ENCODE measurements at regions not wholly inside any gene's neighbourhood (a gene's known extent, or its start where the extent isn't known, plus 50 kb on each side); places are given as distances from the start of the nearest gene placed in this dataset.

DNA sequence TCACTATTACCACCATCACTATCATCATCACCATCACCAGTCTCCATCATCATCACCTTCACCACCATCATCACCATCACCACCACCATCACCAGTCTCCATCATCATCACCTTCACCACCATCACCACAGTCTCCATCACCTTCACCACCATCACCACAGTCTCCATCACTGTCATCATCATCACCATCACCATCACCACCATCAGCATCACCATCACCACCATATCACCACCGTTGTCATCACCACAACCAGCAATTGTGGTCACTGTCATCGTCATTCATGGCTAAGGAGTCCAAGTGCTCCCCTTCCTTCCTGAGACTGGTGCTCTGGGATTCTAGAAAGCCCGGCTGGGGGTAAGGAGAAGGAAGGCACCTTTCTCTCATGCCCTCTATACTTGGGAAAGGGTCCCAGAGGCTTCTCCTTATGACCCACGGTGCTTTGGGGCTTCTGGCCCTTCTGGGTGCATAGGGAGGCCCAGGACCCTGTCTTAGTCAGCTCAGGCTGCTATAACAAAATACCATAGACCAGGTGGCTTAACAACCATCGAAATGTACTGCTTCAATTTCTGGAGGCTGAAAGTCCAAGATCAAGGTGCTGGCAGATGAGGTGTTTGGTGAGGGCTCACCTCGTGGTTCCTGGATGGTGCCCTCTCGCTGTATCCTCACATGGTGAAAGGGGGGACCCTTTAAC lies 93.4 kb upstream of the GSE1 start:
- DNase-seq (ENCODE audit: low spot score in 2 of 2) = no peak
- peaks cover 0 to 51% (median 20%) of the 10 kb centered on the region in 4 donors for H3K4me1 ChIP-seq
- no peak overlapping the region for H3K4me3 ChIP-seq
- no peaks in the 10 kb centered on the region for H3K36me3 ChIP-seq
- TF ChIP-seq EP300 (IDR thresholded peaks at IDR 0.05) (no peak), POLR2A (IDR thresholded peaks at IDR 0.05) (no peak)
- TF ChIP-seq, protein P1, sequence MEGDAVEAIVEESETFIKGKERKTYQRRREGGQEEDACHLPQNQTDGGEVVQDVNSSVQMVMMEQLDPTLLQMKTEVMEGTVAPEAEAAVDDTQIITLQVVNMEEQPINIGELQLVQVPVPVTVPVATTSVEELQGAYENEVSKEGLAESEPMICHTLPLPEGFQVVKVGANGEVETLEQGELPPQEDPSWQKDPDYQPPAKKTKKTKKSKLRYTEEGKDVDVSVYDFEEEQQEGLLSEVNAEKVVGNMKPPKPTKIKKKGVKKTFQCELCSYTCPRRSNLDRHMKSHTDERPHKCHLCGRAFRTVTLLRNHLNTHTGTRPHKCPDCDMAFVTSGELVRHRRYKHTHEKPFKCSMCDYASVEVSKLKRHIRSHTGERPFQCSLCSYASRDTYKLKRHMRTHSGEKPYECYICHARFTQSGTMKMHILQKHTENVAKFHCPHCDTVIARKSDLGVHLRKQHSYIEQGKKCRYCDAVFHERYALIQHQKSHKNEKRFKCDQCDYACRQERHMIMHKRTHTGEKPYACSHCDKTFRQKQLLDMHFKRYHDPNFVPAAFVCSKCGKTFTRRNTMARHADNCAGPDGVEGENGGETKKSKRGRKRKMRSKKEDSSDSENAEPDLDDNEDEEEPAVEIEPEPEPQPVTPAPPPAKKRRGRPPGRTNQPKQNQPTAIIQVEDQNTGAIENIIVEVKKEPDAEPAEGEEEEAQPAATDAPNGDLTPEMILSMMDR (IDR thresholded peaks at IDR 0.05) = no peak
- no peak overlapping the region for H3K27ac ChIP-seq
- WGBS, 2 donors = 94 to 97% methylated on average over 7 of the region's 7 CpGs
- no peaks in the 10 kb centered on the region for H3K9me3 ChIP-seq
- no peaks in the 10 kb centered on the region for H3K27me3 ChIP-seq

DNA sequence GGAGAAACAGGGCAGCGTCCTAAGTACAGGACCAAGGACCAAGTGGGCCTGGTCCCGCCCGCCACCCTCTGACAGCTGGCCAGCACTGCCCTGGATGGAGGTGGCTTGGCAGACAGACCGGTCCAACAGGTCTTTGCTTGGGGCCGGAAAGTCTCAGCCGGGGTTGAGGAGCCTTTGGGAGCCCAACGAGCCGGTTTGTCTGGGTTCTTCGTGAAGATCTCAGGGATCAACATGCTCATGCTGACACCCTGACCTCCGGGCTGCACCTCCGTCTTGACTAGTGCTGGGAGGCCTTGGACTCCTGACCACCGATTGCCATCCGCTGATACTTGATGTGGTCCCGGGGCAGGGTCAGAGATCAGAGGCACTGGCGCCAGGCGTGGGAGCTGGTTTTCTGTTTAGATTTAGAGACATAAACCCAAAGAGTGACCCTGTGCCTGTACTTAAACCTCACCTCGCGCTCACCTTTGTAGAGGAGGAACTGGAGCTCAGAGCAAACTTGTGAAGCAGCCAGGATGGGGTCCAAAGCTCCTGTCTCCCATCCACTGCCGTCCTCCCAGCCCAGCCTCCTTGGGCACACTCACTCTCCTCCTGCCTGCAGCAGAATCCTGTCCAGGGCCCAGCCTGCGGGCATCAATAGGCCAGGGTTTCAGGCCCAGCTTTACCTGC lies 92.1 kb upstream of the GSE1 start:
- WGBS, 2 donors = 89 to 91% methylated on average over 16 to 20 of the region's 20 CpGs
- no peaks in the 10 kb centered on the region for H3K36me3 ChIP-seq
- H3K27me3 ChIP-seq = no peaks in the 10 kb centered on the region
- H3K9me3 ChIP-seq = no peaks in the 10 kb centered on the region
- peaks cover 0 to 39% (median 8%) of the 10 kb centered on the region in 4 donors for H3K4me1 ChIP-seq
- no peak overlapping the region for H3K27ac ChIP-seq
- H3K4me3 ChIP-seq = no peak overlapping the region
- DNase-seq (ENCODE audit: low spot score in 2 of 2) = no peak
- TF ChIP-seq EP300 (IDR thresholded peaks at IDR 0.05) = no peak
- TF ChIP-seq, protein P1 (IDR thresholded peaks at IDR 0.05) = no peak
- no peak for TF ChIP-seq POLR2A (IDR thresholded peaks at IDR 0.05)

DNA sequence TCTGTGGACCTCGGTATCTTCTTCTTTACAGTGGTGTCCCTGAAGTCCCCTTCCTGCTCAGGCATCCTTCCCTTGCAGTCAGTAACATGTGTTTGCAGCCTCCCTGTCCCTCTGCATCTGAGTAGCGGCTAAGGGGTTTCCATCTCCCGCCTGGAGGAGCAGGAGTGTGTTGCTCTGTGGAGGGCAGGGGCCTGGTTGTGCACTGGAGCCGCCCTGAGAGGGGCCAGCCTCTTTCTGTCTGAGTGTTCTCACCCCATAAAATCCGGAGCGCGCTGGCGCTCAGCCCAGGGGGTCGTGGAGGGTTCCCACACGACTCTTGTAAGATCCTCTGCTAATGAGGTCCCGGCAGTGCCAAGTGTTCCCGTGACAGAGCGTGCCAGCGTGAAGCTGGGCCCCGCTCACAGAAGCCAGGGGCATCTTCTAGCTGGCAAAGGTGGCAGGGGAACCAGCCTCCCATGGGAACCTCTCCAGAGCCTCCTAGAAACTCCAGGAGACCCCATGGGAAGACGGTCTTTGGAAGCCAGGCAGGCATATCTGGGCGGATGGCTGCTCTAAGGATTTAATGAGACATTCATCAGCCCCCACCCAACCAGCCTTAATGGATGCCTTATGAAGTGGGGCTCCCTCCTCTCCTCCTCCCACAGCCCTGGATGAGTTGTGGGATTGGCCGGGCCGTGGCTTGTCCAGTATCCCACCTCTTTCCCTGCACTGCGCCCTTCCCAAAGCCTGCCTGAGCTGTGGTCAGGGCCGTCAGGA lies 91.4 kb upstream of the GSE1 start:
- peaks cover 0 to 39% (median 7%) of the 10 kb centered on the region in 4 donors for H3K4me1 ChIP-seq
- no peak for DNase-seq (ENCODE audit: low spot score in 2 of 2)
- TF ChIP-seq, protein P1 (IDR thresholded peaks at IDR 0.05) = no peak
- TF ChIP-seq POLR2A (IDR thresholded peaks at IDR 0.05) (no peak), EP300 (IDR thresholded peaks at IDR 0.05) (no peak)
- H3K9me3 ChIP-seq = no peaks in the 10 kb centered on the region
- WGBS, 2 donors = 60 to 62% methylated on average over 17 to 21 of the region's 21 CpGs
- H3K4me3 ChIP-seq = no peak overlapping the region
- no peak overlapping the region for H3K27ac ChIP-seq
- H3K27me3 ChIP-seq = no peaks in the 10 kb centered on the region
- no peaks in the 10 kb centered on the region for H3K36me3 ChIP-seq

DNA sequence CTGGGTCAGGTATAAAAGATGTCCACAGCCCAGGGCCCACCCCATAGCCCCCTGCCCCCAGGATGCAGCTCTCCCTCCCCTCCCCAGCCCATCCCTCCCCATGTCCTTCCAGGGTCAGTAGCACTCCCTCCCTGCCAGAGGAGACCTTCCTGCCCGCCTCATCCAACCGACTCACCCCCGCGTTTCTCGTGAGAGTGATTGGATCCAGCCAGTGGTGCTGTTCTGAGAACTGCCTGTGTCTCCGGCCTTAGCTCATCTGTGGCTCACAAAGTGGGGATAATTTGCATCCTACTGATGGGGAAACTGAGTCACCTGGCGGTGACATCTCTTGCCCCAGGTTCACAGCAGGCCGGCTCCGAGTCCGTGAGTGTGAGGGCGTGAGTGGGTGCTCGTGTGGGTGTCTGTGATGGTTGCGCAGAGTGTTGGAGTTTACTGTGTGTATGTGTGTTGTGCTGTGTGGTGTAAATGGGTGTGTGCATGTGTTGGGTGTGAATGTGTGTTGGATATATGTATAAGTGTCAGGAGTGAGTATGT lies 90.7 kb upstream of the GSE1 start:
- WGBS, 2 donors = 74 to 78% methylated on average over 13 of the region's 13 CpGs
- Histone ChIP-seq H3K9me3 (no peaks in the 10 kb centered on the region), H3K4me1 (peaks cover 0 to 40% (median 7%) of the 10 kb centered on the region in 4 donors), H3K27me3 (no peaks in the 10 kb centered on the region), H3K27ac (no peak overlapping the region), H3K4me3 (no peak overlapping the region), H3K36me3 (no peaks in the 10 kb centered on the region)
- TF ChIP-seq, protein P1 (IDR thresholded peaks at IDR 0.05) = no peak
- TF ChIP-seq POLR2A (IDR thresholded peaks at IDR 0.05) = no peak
- TF ChIP-seq EP300 (IDR thresholded peaks at IDR 0.05) = no peak
- no peak for DNase-seq (ENCODE audit: low spot score in 2 of 2)
